Stomach (tissue), 4 donors: ENCODE measurements at regions not wholly inside any gene's neighbourhood (a gene's known extent, or its start where the extent isn't known, plus 50 kb on each side); places are given as distances from the start of the nearest gene placed in this dataset.

Experiments used
- CTCF ChIP-seq, 7 experiments: fragments of 450-650 bp in 4 of 7; fragments of 200-600 bp in 3 of 7; sonication (generic) in 3 of 7; IDR thresholded peaks; one replicate each; pipeline ENCODE4 v1.5.1; 2016 to 2019; ENCODE audit warnings: antibody characterized with exemption in 7 of 7, control low read depth in 2 of 7, mild to moderate bottlenecking in 1 of 7
- POLR2A ChIP-seq, 4 donors: fragments of 450-650 bp; IDR thresholded peaks; one replicate each; pipeline ENCODE4 v1.6.1; 2016; ENCODE audit warnings: antibody characterized with exemption in 4 of 4, control low read depth in 2 of 4, mild to moderate bottlenecking in 1 of 4, moderate library complexity in 1 of 4
- POLR2AphosphoS5 ChIP-seq, 3 donors: sonication (generic); formaldehyde crosslinking; IDR thresholded peaks; one replicate each; pipeline ENCODE4 v1.6.1; 2016; ENCODE audit warnings: antibody characterized with exemption in 3 of 3

GRCh38 chr2:145199827-145200706, 680.1 kb upstream of the ZEB2 start:
- TF ChIP-seq POLR2A (IDR thresholded peaks at IDR 0.05) (no peak), CTCF (IDR thresholded peaks at IDR 0.05) (no peak), POLR2AphosphoS5 (IDR thresholded peaks at IDR 0.05) (no peak)
